Large intestine (tissue), 3 donors: ENCODE measurements at regions not wholly inside any gene's neighbourhood (a gene's known extent, or its start where the extent isn't known, plus 50 kb on each side); places are given as distances from the start of the nearest gene placed in this dataset.
"Not testable (repeated sequence)": the region's sequence is repeated elsewhere in the genome, so short reads cannot be mapped to it uniquely, and the experiment has no call there.

Source experiments
- DNase-seq, 2 donors: peaks; one replicate each; pipeline versions ENCODE4 v3.0.0 to v3.0.0-alpha.2; 2013
- H3K27ac ChIP-seq: one replicate; pipeline ENCODE4 v1.5.1; 2013; ENCODE audit warnings: low read length
- H3K27me3 ChIP-seq: 2 replicates; pipeline ENCODE4 v1.6.1; 2013; ENCODE audit warnings: low read length; ENCODE audit not compliant: control insufficient read depth, insufficient read depth
- H3K36me3 ChIP-seq: 2 replicates; pipeline ENCODE4 v1.6.1; 2013; ENCODE audit warnings: low read length; ENCODE audit not compliant: control insufficient read depth, insufficient read depth
- H3K4me1 ChIP-seq: one replicate; pipeline ENCODE4 v1.6.1; 2013; ENCODE audit warnings: low read length; ENCODE audit not compliant: control insufficient read depth, insufficient read depth
- H3K4me3 ChIP-seq: one replicate; pipeline ENCODE4 v1.5.1; 2013; ENCODE audit warnings: low read length
- H3K9me3 ChIP-seq: one replicate; pipeline ENCODE4 v1.6.1; 2013; ENCODE audit warnings: mild to moderate bottlenecking, low read depth, low read length, moderate library complexity; ENCODE audit not compliant: control insufficient read depth
- WGBS: methylation state at CpG from one replicate; pipeline ENCODE4 v1.1.5; 2013; ENCODE audit warnings: low lambda C conversion rate; ENCODE audit not compliant: insufficient coverage; 5-methylcytosine and 5-hydroxymethylcytosine counted together

- Histone ChIP-seq H3K27ac (no peak overlapping the region), H3K4me1 (no peaks in the 10 kb centered on the region), H3K9me3 (peaks cover 2% of the 10 kb centered on the region), H3K36me3 (no peaks in the 10 kb centered on the region), H3K4me3 (no peak overlapping the region), H3K27me3 (no peaks in the 10 kb centered on the region)
- 100% methylated on average over 1 of the region's 2 CpGs for WGBS
- DNase-seq = no peak
These were observed 200.7 kb upstream of the NR3C2 start for GRCh38 chr4:148642907-148643306.

GRCh38 chr4:148638079-148638478 lies 195.9 kb upstream of the NR3C2 start:
- not testable (repeated sequence) for H3K27me3 ChIP-seq, H3K36me3 ChIP-seq, DNase-seq, H3K9me3 ChIP-seq, H3K4me3 ChIP-seq, H3K27ac ChIP-seq, H3K4me1 ChIP-seq
- WGBS = 100% methylated on average over 1 of the region's 2 CpGs

- not testable (repeated sequence) for H3K4me3 ChIP-seq, H3K4me1 ChIP-seq, H3K27ac ChIP-seq, H3K27me3 ChIP-seq, DNase-seq, H3K9me3 ChIP-seq, H3K36me3 ChIP-seq
- no CpG with 5 or more reads among the region's 3 CpGs for WGBS
These were observed 195.2 kb upstream of the NR3C2 start for GRCh38 chr4:148637453-148637852.

- Histone ChIP-seq H3K36me3 (no peaks in the 10 kb centered on the region), H3K9me3 (peaks cover 2% of the 10 kb centered on the region), H3K4me1 (peaks cover 3% of the 10 kb centered on the region), H3K27ac (no peak overlapping the region), H3K27me3 (no peaks in the 10 kb centered on the region), H3K4me3 (no peak overlapping the region)
- no CpG with 5 or more reads among the region's 3 CpGs for WGBS
- no peak for DNase-seq
These were observed 192.3 kb upstream of the NR3C2 start for GRCh38 chr4:148634476-148634875.

- H3K36me3 ChIP-seq = no peaks in the 10 kb centered on the region
- DNase-seq = peak; percentile 57 to 58
- no peaks in the 10 kb centered on the region for H3K27me3 ChIP-seq
- no peak overlapping the region for H3K4me3 ChIP-seq
- 94% methylated on average over 2 of the region's 3 CpGs for WGBS
- H3K4me1 ChIP-seq = peaks cover 3% of the 10 kb centered on the region
- H3K9me3 ChIP-seq = peaks cover 2% of the 10 kb centered on the region
- H3K27ac ChIP-seq = no peak overlapping the region
These were observed 191.5 kb upstream of the NR3C2 start for GRCh38 chr4:148633720-148634119.

GRCh38 chr4:148632476-148632875 lies 190.3 kb upstream of the NR3C2 start:
- no CpG with 5 or more reads among the region's 2 CpGs for WGBS
- H3K9me3 ChIP-seq = no peaks in the 10 kb centered on the region
- no peak overlapping the region for H3K4me3 ChIP-seq
- peaks cover 3% of the 10 kb centered on the region for H3K4me1 ChIP-seq
- no peak for DNase-seq
- no peaks in the 10 kb centered on the region for H3K27me3 ChIP-seq
- no peaks in the 10 kb centered on the region for H3K36me3 ChIP-seq
- no peak overlapping the region for H3K27ac ChIP-seq

GRCh38 chr4:148630051-148630450 lies 187.8 kb upstream of the NR3C2 start:
- WGBS = no CpG with 5 or more reads among the region's 1 CpG
- Histone ChIP-seq H3K9me3 (no peaks in the 10 kb centered on the region), H3K27me3 (no peaks in the 10 kb centered on the region), H3K27ac (no peak overlapping the region), H3K4me1 (peaks cover 3% of the 10 kb centered on the region), H3K36me3 (no peaks in the 10 kb centered on the region), H3K4me3 (no peak overlapping the region)
- no peak for DNase-seq

DNA sequence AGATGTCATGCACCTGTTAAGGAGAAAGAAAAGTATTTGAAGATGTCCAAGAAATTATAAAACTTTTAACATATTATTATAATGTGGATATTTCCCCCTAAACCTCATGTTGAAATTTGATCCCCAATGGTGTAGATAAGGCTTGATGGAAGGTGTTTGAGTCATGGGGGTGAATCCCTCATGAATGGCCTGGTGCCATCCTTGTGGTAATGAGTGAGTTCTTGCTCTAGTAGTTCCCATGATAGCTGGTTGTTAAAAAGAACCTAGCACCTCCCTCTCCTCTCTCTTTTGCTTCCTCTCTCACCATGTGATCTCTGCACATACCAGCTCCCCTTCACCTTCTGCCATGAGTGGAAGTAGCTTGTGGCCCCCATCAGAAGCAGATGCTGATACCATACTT lies 176.6 kb upstream of the NR3C2 start:
- Histone ChIP-seq H3K4me1 (no peaks in the 10 kb centered on the region), H3K4me3 (no peak overlapping the region), H3K27me3 (no peaks in the 10 kb centered on the region), H3K9me3 (no peaks in the 10 kb centered on the region), H3K27ac (no peak overlapping the region), H3K36me3 (no peaks in the 10 kb centered on the region)
- no peak for DNase-seq

- Histone ChIP-seq H3K27ac (no peak overlapping the region), H3K4me1 (no peaks in the 10 kb centered on the region), H3K36me3 (no peaks in the 10 kb centered on the region), H3K9me3 (no peaks in the 10 kb centered on the region), H3K27me3 (no peaks in the 10 kb centered on the region), H3K4me3 (no peak overlapping the region)
- DNase-seq = no peak
- WGBS = 83% methylated on average over 4 of the region's 4 CpGs
These were observed 166.8 kb upstream of the NR3C2 start for GRCh38 chr4:148608968-148609367.

GRCh38 chr4:148598418-148599207 lies 156.4 kb upstream of the NR3C2 start:
- not testable (repeated sequence) for H3K27ac ChIP-seq, H3K4me1 ChIP-seq, DNase-seq, H3K27me3 ChIP-seq, H3K36me3 ChIP-seq, H3K9me3 ChIP-seq, H3K4me3 ChIP-seq
- no CpG with 5 or more reads among the region's 14 CpGs for WGBS

GRCh38 chr4:148589182-148589581 lies 147.0 kb upstream of the NR3C2 start:
- H3K36me3 ChIP-seq = no peaks in the 10 kb centered on the region
- no peaks in the 10 kb centered on the region for H3K4me1 ChIP-seq
- no CpG with 5 or more reads among the region's 4 CpGs for WGBS
- H3K27me3 ChIP-seq = no peaks in the 10 kb centered on the region
- no peaks in the 10 kb centered on the region for H3K9me3 ChIP-seq
- no peak overlapping the region for H3K27ac ChIP-seq
- no peak for DNase-seq
- no peak overlapping the region for H3K4me3 ChIP-seq
